ENCODE measurements at regions not wholly inside any gene's neighbourhood (a gene's known extent, or its start where the extent isn't known, plus 50 kb on each side); places are given as distances from the start of the nearest gene placed in this dataset.

- no peak overlapping the region for H3K4ac ChIP-seq (ENCODE audit: low read depth, low read length)
- H3K14ac ChIP-seq (ENCODE audit: low read length), result no peak overlapping the region
- no peak overlapping the region for H3K4me3 ChIP-seq (ENCODE audit: low read depth, low read length)
- no peak overlapping the region for H2BK12ac ChIP-seq (ENCODE audit: low read length)
- no CpG with 5 or more reads among the region's 5 CpGs for WGBS (ENCODE audit: extremely low coverage, insufficient coverage, insufficient read length)
- H4K12ac ChIP-seq (ENCODE audit: low read depth, low read length), result no peak overlapping the region
- H3K79me2 ChIP-seq (ENCODE audit: control insufficient read depth, insufficient read depth, low read length, poor library complexity), result no peaks in the 10 kb centered on the region
- DNase-seq, result no peak
- no peak overlapping the region for H2AK5ac ChIP-seq (ENCODE audit: low read length)
- no peaks in the 10 kb centered on the region for H3K27me3 ChIP-seq (ENCODE audit: insufficient read depth, low read length)
- no peaks in the 10 kb centered on the region for H3K9me3 ChIP-seq (ENCODE audit: insufficient read depth, low read depth, low read length)
- no peaks in the 10 kb centered on the region for H3K79me1 ChIP-seq (ENCODE audit: low read length)
- H2AFZ ChIP-seq (ENCODE audit: insufficient read depth, low read length, poor library complexity), result no peak overlapping the region
- no peak overlapping the region for H3K9ac ChIP-seq (ENCODE audit: low read length)
- no peaks in the 10 kb centered on the region for H3K4me1 ChIP-seq (ENCODE audit: control insufficient read depth in 1 of 2, insufficient read depth in 2 of 2, low read length in 2 of 2)
- no peak overlapping the region for H2BK5ac ChIP-seq (ENCODE audit: low read depth, low read length, poor library complexity)
- no peak overlapping the region for H4K8ac ChIP-seq (ENCODE audit: low read depth, low read length)
- no peak overlapping the region for H2BK120ac ChIP-seq (ENCODE audit: insufficient read depth, low read length, poor library complexity)
- H3K23ac ChIP-seq (ENCODE audit: low read length), result no peak overlapping the region
- no peak overlapping the region for H4K91ac ChIP-seq (ENCODE audit: low read depth, low read length)
- no peaks in the 10 kb centered on the region for H3K36me3 ChIP-seq (ENCODE audit: control insufficient read depth in 1 of 2, insufficient read depth in 2 of 2, low read length in 2 of 2)
- no peak overlapping the region for H3K18ac ChIP-seq (ENCODE audit: low read length)
- no peak overlapping the region for H3K27ac ChIP-seq (ENCODE audit: low read depth, low read length)
- H3K4me2 ChIP-seq (ENCODE audit: low read length), result no peak overlapping the region
Observed at GRCh38 chr6:82095091-82095490, 152.5 kb downstream of the IBTK start.

- Histone ChIP-seq H2BK120ac (ENCODE audit: insufficient read depth, low read length, poor library complexity) (no peak overlapping the region), H3K79me2 (ENCODE audit: control insufficient read depth, insufficient read depth, low read length, poor library complexity) (no peaks in the 10 kb centered on the region), H4K12ac (ENCODE audit: low read depth, low read length) (no peak overlapping the region), H3K4me1 (ENCODE audit: control insufficient read depth in 1 of 2, insufficient read depth in 2 of 2, low read length in 2 of 2) (no peaks in the 10 kb centered on the region), H3K27ac (ENCODE audit: low read depth, low read length) (no peak overlapping the region), H4K8ac (ENCODE audit: low read depth, low read length) (no peak overlapping the region), H3K4ac (ENCODE audit: low read depth, low read length) (no peak overlapping the region), H3K9ac (ENCODE audit: low read length) (no peak overlapping the region), H3K9me3 (ENCODE audit: insufficient read depth, low read depth, low read length) (no peaks in the 10 kb centered on the region), H2BK12ac (ENCODE audit: low read length) (no peak overlapping the region), H3K14ac (ENCODE audit: low read length) (no peak overlapping the region), H2AFZ (ENCODE audit: insufficient read depth, low read length, poor library complexity) (no peak overlapping the region), H3K27me3 (ENCODE audit: insufficient read depth, low read length) (no peaks in the 10 kb centered on the region), H3K4me2 (ENCODE audit: low read length) (no peak overlapping the region), H2AK5ac (ENCODE audit: low read length) (no peak overlapping the region), H3K4me3 (ENCODE audit: low read depth, low read length) (no peak overlapping the region), H3K36me3 (ENCODE audit: control insufficient read depth in 1 of 2, insufficient read depth in 2 of 2, low read length in 2 of 2) (no peaks in the 10 kb centered on the region), H3K23ac (ENCODE audit: low read length) (no peak overlapping the region), H3K79me1 (ENCODE audit: low read length) (no peaks in the 10 kb centered on the region), H2BK5ac (ENCODE audit: low read depth, low read length, poor library complexity) (no peak overlapping the region), H3K18ac (ENCODE audit: low read length) (no peak overlapping the region), H4K91ac (ENCODE audit: low read depth, low read length) (no peak overlapping the region)
- DNase-seq, result no peak
- WGBS (ENCODE audit: extremely low coverage, insufficient coverage, insufficient read length), result no CpG with 5 or more reads among the region's 4 CpGs
Observed at GRCh38 chr6:82094166-82094806, 153.3 kb downstream of the IBTK start.

GRCh38 chr6:82088978-82089771 lies 158.4 kb downstream of the IBTK start:
- H2BK5ac ChIP-seq (ENCODE audit: low read depth, low read length, poor library complexity), result no peak overlapping the region
- no peak overlapping the region for H3K27ac ChIP-seq (ENCODE audit: low read depth, low read length)
- no peak overlapping the region for H4K91ac ChIP-seq (ENCODE audit: low read depth, low read length)
- H3K9me3 ChIP-seq (ENCODE audit: insufficient read depth, low read depth, low read length), result no peaks in the 10 kb centered on the region
- H3K27me3 ChIP-seq (ENCODE audit: insufficient read depth, low read length), result no peaks in the 10 kb centered on the region
- whole genome bisulfite sequencing (ENCODE audit: extremely low coverage, insufficient coverage, insufficient read length), result no CpG with 5 or more reads among the region's 4 CpGs
- H3K4me1 ChIP-seq (ENCODE audit: control insufficient read depth in 1 of 2, insufficient read depth in 2 of 2, low read length in 2 of 2), result no peaks in the 10 kb centered on the region
- no peak overlapping the region for H2AFZ ChIP-seq (ENCODE audit: insufficient read depth, low read length, poor library complexity)
- no peak overlapping the region for H3K23ac ChIP-seq (ENCODE audit: low read length)
- H2AK5ac ChIP-seq (ENCODE audit: low read length), result no peak overlapping the region
- no peaks in the 10 kb centered on the region for H3K79me2 ChIP-seq (ENCODE audit: control insufficient read depth, insufficient read depth, low read length, poor library complexity)
- H4K12ac ChIP-seq (ENCODE audit: low read depth, low read length), result no peak overlapping the region
- no peak overlapping the region for H2BK120ac ChIP-seq (ENCODE audit: insufficient read depth, low read length, poor library complexity)
- no peaks in the 10 kb centered on the region for H3K79me1 ChIP-seq (ENCODE audit: low read length)
- H4K8ac ChIP-seq (ENCODE audit: low read depth, low read length), result no peak overlapping the region
- no peak overlapping the region for H3K4ac ChIP-seq (ENCODE audit: low read depth, low read length)
- no peak for DNase-seq
- no peak overlapping the region for H3K9ac ChIP-seq (ENCODE audit: low read length)
- no peak overlapping the region for H2BK12ac ChIP-seq (ENCODE audit: low read length)
- H3K4me3 ChIP-seq (ENCODE audit: low read depth, low read length), result no peak overlapping the region
- H3K14ac ChIP-seq (ENCODE audit: low read length), result no peak overlapping the region
- H3K18ac ChIP-seq (ENCODE audit: low read length), result no peak overlapping the region
- no peak overlapping the region for H3K4me2 ChIP-seq (ENCODE audit: low read length)
- no peaks in the 10 kb centered on the region for H3K36me3 ChIP-seq (ENCODE audit: control insufficient read depth in 1 of 2, insufficient read depth in 2 of 2, low read length in 2 of 2)

GRCh38 chr6:82086944-82087343 lies 160.6 kb downstream of the IBTK start:
- no peak overlapping the region for H4K12ac ChIP-seq (ENCODE audit: low read depth, low read length)
- no peak overlapping the region for H3K9ac ChIP-seq (ENCODE audit: low read length)
- WGBS (ENCODE audit: extremely low coverage, insufficient coverage, insufficient read length), result no CpG with 5 or more reads among the region's 2 CpGs

More at GRCh38 chr6:82086944-82087343, 160.6 kb downstream of the IBTK start:
- Histone ChIP-seq H4K8ac (ENCODE audit: low read depth, low read length) (no peak overlapping the region), H2BK12ac (ENCODE audit: low read length) (no peak overlapping the region), H3K27ac (ENCODE audit: low read depth, low read length) (no peak overlapping the region), H3K4ac (ENCODE audit: low read depth, low read length) (no peak overlapping the region), H2BK5ac (ENCODE audit: low read depth, low read length, poor library complexity) (no peak overlapping the region), H3K27me3 (ENCODE audit: insufficient read depth, low read length) (no peaks in the 10 kb centered on the region), H2AFZ (ENCODE audit: insufficient read depth, low read length, poor library complexity) (no peak overlapping the region), H3K18ac (ENCODE audit: low read length) (no peak overlapping the region), H3K4me1 (ENCODE audit: control insufficient read depth in 1 of 2, insufficient read depth in 2 of 2, low read length in 2 of 2) (no peaks in the 10 kb centered on the region), H3K79me1 (ENCODE audit: low read length) (no peaks in the 10 kb centered on the region), H3K79me2 (ENCODE audit: control insufficient read depth, insufficient read depth, low read length, poor library complexity) (no peaks in the 10 kb centered on the region), H3K9me3 (ENCODE audit: insufficient read depth, low read depth, low read length) (no peaks in the 10 kb centered on the region), H3K4me3 (ENCODE audit: low read depth, low read length) (no peak overlapping the region), H4K91ac (ENCODE audit: low read depth, low read length) (no peak overlapping the region), H3K4me2 (ENCODE audit: low read length) (no peak overlapping the region), H3K36me3 (ENCODE audit: control insufficient read depth in 1 of 2, insufficient read depth in 2 of 2, low read length in 2 of 2) (no peaks in the 10 kb centered on the region), H2BK120ac (ENCODE audit: insufficient read depth, low read length, poor library complexity) (no peak overlapping the region), H3K14ac (ENCODE audit: low read length) (no peak overlapping the region), H3K23ac (ENCODE audit: low read length) (no peak overlapping the region), H2AK5ac (ENCODE audit: low read length) (no peak overlapping the region)
- DNase-seq, result no peak

Data from trophoblast cell (in vitro differentiated cells and primary cell).